UCSD-AML1 (cell line): ENCODE measurements at regions not wholly inside any gene's neighbourhood (a gene's known extent, or its start where the extent isn't known, plus 50 kb on each side); places are given as distances from the start of the nearest gene placed in this dataset.

Experiments used
- DNase-seq: peaks from one replicate; lab custom pipeline; 2025; ENCODE audit not compliant: unreplicated experiment; lab: John Stamatoyannopoulos, UW

GRCh38 chr1:193666485-193667083 is 480.2 kb upstream of the B3GALT2 start:
- no peak for DNase-seq

GRCh38 chr1:193663965-193664364 is 477.6 kb upstream of the B3GALT2 start:
- DNase-seq, result no peak

- DNase-seq, result no peak
Observed at GRCh38 chr1:193662030-193662429, 475.6 kb upstream of the B3GALT2 start.

- no peak for DNase-seq
Observed at GRCh38 chr1:193661385-193661784, 475.0 kb upstream of the B3GALT2 start.

- no peak for DNase-seq
Observed at GRCh38 chr1:193660428-193660827, 474.0 kb upstream of the B3GALT2 start.

- no peak for DNase-seq
Observed at GRCh38 chr1:193658691-193659090, 472.3 kb upstream of the B3GALT2 start.

- no peak for DNase-seq
Observed at GRCh38 chr1:193658081-193658480, 471.7 kb upstream of the B3GALT2 start.

GRCh38 chr1:193657552-193657951 is 471.1 kb upstream of the B3GALT2 start:
- DNase-seq, result no peak

- DNase-seq, result no peak
Observed at GRCh38 chr1:193656841-193657240, 470.4 kb upstream of the B3GALT2 start.

GRCh38 chr1:193654951-193655735 is 468.7 kb upstream of the B3GALT2 start:
- DNase-seq, result no peak

- DNase-seq, result no peak
Observed at GRCh38 chr1:193649587-193649986, 463.2 kb upstream of the B3GALT2 start.

GRCh38 chr1:193634876-193635275 is 448.5 kb upstream of the B3GALT2 start:
- DNase-seq, result no peak

GRCh38 chr1:193634470-193634869 is 448.1 kb upstream of the B3GALT2 start:
- DNase-seq, result no peak

- DNase-seq, result no peak
Observed at GRCh38 chr1:193633991-193634390, 447.6 kb upstream of the B3GALT2 start.

GRCh38 chr1:193633093-193633492 is 446.7 kb upstream of the B3GALT2 start:
- no peak for DNase-seq

GRCh38 chr1:193631306-193631705 is 444.9 kb upstream of the B3GALT2 start:
- DNase-seq, result no peak

GRCh38 chr1:193629875-193630274 is 443.5 kb upstream of the B3GALT2 start:
- DNase-seq, result no peak

GRCh38 chr1:193626695-193627094 is 440.3 kb upstream of the B3GALT2 start:
- no peak for DNase-seq

GRCh38 chr1:193625255-193625654 is 438.8 kb upstream of the B3GALT2 start:
- no peak for DNase-seq

- DNase-seq, result no peak
Observed at GRCh38 chr1:193619911-193620310, 433.5 kb upstream of the B3GALT2 start.

- DNase-seq, result no peak
Observed at GRCh38 chr1:193614817-193615216, 428.4 kb upstream of the B3GALT2 start.

- no peak for DNase-seq
Observed at GRCh38 chr1:193614275-193614674, 427.9 kb upstream of the B3GALT2 start.

GRCh38 chr1:193613041-193613440 is 426.6 kb upstream of the B3GALT2 start:
- DNase-seq, result no peak
